IPS-NIHi7 (cell line): ENCODE measurements at regions not wholly inside any gene's neighbourhood (a gene's known extent, or its start where the extent isn't known, plus 50 kb on each side); places are given as distances from the start of the nearest gene placed in this dataset.
"Not testable (repeated sequence)": the region's sequence is repeated elsewhere in the genome, so short reads cannot be mapped to it uniquely, and the experiment has no call there.

ENCODE experiments used
- DNase-seq: peaks from one replicate; pipeline ENCODE4 v3.0.0; 2012; ENCODE audit warnings: mixed read lengths; ENCODE audit errors: extremely low spot score

DNA sequence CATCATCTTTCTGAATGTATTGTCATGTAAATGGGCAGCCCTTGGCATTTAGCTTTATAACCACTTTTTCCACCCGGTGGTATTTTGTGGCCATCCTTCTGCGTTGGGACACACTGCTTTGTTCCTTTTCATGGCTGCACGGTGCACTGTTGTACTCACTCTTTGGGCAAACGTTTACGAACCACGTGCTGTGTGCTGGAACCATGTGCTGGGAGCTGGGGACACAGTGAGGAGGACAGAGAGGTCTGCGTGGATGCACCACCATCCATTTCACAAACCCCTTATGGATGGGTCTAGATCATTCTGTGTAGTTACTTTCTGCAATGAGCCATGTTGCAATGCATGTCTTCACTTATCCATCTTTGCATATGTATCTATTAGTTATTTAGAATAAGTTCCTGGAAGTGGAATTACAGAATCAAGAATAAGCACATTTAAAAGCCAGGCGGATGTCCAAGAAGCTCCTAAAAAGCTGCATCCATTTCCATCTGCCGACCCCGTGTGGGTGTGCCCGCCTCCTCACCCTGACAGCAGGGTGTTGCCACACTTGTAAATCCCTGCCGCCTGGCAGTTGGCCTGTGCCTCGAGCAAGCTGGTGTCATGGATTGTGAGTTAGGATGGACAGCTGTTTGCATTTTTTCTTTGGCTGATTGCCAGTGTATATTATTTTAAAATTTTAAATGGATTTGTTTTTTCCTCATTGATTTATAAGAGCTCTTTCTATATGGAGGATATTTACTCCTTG lies 183.8 kb downstream of the LAT start:
- not testable (repeated sequence) for DNase-seq

DNA sequence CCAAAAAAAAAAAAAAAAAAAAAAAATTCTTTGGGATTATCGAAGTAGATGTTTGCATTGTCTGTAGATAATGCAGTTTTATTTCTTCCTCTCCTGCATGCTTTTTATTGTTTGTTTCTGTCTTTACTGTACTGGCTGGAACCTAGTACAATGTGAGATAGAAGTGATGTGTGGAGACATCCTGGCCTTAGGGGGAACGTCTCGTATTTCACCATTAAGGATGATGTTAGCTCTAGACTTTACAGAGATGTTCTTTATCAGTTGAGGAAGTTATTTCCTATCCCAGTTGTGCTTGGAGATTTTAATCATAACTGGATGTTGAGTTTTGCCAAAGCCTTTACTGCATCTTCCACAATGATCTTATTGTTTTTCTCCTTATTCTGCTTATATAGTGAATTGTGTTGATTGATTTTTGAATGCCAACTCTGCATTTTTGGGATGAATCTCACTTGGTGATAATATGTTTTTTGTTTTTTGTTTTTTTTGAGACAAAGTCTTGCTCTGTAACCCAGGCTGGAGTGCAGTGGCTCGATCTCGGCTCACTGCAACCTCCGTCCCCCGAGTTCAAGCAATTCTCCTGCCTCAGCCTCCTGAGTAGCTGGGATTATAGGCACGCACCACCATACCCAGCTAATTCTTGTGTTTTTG lies 179.7 kb downstream of the LAT start:
- DNase-seq, result not testable (repeated sequence)

DNA sequence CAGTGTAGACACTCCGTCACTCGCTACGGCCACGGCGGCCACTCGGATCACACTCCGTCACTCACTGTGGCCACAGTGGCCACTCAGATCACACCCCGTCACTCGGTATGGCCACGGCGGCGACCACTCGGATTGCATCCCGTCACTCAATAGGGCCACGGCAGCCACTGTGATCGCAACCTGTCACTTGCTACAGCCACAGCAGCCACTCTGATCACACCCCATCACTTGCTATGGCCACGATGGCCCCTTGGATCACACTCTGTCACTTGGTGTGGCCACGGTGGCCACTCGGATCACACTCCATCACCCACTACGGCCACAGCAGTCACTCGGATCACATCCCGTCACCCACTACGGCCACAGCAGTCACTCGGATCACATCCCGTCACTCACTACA lies 175.3 kb downstream of the LAT start:
- DNase-seq, result not testable (repeated sequence)

DNA sequence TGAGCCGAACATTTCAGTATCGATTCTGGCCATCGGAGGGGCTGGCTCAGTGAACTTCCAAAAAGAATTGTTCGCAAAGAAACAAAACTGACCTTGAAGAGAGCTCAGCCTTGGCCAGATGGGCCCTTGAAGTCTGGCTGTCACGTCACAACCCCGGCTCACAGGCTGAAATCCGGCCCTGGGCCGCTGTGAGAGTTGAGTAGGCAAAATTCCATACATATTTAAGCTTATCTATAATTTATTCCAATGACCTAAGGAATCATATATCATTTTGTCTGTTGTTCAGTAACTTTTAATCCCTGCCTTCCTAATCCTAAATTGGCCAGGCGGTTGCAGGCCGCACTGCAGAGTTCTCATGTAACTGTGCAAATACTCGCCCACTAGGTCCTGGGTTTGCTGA lies 174.8 kb downstream of the LAT start:
- DNase-seq, result not testable (repeated sequence)

DNA sequence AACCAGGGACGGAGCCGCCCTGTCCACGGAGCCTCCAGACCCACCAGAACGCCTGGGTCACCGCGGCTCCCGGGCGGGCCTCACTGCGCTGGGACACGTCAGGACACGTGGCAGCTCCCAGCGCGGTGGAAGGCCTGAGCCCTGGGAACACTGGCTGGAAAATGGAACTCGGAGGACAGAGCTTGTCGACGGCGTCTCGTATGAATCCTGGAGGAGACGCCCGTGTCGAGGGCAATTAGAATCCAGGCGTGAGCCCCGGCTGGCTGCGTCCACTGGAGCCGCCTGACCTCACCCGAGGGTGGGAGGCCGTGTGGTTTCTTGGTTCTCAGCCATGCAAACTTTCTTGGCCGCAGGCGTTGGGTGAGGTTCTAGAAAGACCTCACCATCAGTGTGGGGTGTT lies 173.9 kb downstream of the LAT start:
- no peak for DNase-seq

DNA sequence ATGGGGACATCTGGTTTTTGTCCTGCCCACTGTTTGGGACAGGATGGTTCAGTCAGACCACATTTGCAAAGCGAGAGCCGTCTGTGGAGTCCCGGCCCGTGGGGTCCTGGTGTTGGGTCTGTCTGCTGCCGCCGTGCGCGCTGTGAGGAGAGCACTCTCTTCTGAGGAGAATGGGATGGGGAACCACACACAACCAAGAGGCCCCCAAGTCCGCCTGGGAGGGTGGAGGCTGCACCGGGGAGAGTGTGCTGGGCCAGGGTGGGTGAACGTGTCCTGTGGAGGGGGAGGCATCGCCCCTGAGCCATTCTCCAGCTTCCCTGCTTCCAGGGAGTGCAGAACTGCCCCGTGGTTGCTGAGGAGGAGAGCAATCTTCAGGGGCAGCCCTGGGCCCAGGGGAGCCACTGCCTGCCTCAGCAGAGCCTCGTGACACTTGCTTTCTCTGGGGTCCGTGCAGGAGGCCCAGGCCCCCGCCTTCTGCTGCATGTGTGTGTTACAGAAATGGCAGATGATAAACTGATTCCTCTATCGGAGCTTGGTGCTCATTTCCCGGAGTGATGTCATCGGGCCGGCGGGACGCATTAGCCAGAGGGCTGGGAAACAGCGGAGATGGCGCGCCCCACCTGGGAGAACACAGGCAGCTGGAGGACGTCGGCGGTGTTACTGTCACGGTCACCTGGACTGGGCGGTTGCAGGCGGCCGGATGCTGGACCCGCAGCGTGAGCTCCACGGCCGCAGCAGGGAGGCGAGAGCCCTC lies 173.4 kb downstream of the LAT start:
- DNase-seq, result not testable (repeated sequence)

DNA sequence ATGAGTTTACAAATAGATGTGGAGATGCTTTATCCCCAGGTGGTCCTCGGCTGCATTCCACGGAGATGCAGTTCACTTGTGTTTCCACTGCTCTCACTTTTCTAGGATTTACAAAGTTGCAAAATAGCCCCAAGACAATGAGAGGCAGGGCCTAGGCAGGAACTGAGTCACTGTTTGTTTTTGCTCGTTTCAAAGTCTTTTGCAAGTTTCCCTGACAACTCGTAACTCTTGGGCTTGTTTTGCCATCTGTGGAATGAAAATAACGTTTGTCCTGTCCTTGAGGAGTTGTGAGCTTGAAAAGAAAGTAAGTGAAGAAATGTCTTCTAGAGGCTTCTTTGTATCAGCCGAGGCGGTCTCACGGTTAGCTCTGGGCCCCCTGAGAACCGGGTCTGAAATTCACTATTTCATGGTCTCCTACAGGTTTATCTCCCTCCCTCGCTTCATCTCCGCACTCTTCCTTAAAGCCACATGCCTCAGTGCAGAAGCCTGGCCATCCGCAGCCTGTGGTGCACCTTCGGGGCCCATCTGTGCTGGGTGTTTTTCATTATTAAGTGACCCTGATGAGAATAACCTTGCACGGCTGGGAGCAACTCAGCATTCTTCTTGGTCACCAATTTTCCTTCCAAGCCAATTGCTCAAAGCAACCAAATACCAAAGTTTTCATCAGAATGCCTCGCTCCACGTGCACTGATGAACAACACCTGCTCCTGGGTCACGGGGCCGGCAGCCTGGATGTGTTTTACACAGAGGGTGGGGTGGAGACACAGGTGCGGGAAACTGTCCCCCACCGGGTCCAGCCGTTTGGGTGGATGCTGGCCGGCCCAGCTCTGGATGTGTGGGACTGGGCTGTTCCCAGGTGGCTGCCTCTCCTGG lies 172.4 kb downstream of the LAT start:
- peak; percentile 38 for DNase-seq

DNA sequence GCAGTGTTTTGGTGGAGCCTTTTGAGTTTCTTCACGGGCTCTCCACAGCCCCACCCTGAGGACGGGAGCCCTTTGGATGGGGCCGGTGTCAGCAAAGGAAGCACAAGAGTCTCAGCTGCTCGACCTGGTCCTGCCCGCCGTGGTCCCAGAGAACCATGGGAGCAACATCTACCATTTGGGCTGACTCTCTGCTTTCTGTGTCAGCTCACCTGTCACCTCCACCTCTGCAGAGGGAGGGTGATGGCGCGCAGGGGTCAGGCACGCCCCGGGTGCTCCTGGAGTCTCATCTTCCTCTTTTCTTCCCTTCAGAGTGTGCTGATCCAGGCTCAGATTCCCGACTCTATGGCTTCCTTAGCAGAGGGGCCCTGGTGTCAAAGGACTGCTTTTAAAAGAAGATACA lies 171.7 kb downstream of the LAT start:
- no peak for DNase-seq

DNA sequence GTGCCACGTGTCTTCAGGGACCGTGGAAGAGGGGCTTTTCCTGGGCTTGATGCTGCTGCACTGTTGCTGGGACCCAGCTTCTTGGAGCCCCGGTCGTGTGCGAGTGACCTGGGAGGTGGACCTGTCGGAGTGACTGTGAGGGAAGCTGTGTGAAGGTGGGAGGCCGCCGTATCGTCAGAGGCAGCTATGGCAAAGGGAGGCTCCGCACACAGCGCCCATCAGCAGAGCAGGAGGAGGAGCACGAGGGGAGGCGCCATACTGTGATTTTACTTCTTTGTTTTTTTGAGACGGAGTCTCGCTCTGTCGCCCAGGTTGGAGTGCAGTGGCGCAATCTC lies 171.0 kb downstream of the LAT start:
- DNase-seq, result not testable (repeated sequence)

DNA sequence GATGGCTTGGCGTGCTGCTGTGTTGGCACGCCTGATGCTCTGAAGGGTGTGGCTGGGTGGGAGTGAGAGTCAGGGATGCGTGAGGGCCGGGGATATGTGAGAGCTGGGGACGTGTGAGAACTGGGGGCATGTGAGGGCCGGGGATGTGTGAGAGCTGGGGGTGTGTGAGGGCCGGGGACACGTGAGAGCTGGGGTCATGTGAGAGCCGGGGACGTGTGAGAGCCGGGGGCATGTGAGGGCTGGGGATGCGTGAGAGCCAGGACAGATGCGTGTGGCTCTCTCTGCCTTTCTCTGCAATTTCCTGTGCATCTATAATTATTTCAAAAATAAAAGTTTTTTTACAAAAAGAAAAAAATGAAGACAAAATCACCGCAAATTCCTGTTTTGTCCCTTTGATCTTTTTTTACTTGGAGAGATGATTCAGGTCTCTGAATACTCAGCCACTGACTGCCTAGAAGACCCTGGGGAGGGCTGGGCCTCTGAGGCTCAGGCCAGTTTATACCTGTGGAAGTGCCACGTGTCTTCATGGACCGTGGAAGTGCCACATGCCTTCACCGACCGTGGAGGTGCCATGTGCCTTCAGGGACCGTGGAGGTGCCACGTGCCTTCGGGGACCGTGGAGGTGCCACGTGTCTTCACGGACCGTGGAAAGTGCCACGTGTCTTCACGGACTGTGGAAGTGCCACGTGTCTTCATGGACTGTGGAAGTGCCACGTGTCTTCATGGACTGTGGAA lies 170.4 kb downstream of the LAT start:
- DNase-seq, result not testable (repeated sequence)

DNA sequence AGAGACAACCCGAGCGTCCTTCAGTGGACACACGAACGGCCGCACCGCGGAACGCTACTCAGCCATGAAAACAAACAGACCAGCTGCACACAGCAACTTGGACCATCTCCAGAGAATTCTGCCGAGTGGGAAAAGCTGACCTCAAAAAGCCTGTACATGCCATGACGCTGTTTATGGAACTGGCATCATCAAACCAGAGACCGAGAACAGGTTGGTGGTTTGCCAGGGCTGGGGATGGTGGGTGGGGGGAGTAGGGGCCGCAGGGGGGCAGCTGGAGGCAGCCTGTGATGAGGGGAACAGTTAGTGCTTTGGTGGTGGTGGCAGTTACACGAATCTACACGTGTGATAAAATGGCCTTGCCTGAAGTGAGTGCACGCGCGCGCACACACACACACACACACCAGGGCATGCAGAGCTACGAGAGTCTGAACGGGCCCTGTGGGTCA lies 169.8 kb downstream of the LAT start:
- DNase-seq, result no peak

DNA sequence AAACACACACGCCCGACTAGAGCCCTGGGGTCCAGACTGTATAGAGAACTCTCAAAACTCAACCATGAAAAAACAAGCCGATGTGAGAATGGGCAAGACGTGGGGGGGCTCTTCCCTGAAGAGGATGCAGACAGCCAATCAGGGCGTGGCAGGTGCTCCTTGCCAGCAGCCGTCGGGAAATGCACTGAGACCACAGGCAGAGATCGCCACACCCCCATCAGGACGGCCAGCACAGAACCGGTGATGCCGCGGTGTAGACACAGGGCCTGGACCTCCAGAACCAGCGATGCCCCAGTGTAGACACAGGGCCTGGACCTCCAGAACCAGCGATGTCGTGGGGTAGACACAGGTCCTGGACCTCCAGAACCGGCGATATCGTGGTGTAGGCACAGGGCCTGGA lies 169.2 kb downstream of the LAT start:
- no peak for DNase-seq

DNA sequence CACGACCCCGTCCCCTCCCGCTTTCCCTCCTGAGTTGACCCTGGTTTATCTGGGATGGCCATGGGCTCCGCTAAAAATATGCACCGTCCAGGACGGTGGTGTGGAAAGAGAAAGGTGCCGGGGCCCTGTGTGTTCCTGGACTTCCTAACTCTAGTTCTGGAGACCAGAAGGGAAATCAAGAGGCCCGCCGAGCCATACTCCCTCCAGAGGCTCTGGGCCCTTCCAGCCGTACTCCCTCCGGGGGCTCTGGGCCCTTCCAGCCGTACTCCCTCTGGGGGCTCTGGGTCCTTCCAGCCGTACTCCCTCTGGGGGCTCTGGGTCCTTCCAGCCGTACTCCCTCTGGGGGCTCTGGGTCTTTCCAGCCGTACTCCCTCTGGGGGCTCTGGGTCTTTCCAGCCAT lies 168.5 kb downstream of the LAT start:
- DNase-seq, result not testable (repeated sequence)

DNA sequence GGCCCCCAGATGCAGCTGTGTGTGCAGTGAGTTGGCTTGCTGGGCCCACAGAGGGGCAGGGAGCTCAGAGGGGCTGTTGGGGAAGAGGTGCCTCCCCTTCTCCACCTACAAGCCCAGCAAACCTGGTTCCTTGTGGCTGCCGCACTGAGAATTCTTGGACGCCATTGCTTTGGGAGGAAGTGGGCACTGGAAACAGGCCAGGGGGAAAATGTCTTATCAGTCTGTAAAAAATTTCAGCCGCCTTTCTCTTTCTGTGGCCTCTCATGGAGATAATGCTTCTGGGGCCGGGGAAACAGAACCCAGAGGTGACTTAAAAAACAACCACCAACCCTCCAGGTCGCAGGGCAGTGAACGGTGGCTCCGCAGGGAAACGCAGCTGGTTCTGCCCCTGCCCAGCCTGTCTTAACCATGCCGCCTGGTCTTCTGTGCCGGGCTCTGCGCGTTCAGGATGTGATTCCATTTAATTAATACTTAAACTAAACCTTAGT lies 167.7 kb downstream of the LAT start:
- not testable (repeated sequence) for DNase-seq

DNA sequence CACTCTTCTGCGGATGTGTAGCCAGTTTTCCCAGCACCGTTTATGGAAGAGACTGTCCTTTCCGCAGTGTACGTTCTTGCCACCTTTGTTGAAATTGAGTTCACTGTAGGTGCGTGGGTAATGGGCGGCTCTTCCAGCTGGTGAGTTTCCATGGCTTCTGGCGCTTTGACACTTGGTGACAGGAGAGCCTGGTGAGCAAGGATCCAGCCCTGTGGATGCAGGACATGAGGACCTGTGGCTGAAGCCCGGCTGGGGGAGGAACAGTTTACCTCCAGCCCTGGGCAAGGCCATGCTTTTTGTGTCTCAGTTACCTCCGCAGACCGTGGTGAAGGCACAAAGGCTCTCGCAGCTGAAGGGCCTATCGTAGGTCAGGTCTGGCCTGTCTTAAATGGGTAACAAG lies 166.5 kb downstream of the LAT start:
- DNase-seq, result no peak

DNA sequence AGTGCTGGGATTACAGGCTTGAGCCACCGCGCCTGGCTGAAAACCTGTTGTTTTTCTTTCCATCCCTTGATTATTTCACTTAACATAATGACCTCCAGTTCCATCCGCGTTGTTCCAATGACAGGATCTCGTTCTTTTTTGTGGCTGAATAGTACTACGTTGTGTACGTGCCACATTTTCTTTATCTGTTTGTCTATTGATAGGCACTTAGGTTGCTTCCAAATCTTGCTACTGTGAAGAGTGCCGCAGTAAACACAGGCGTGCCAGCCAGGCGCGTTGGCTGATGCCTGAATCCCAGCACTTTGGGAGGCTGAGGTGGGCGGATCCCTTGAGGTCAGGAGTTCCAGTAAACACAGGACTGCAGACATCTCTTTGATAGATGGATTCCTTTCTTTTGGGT lies 165.1 kb downstream of the LAT start:
- DNase-seq, result not testable (repeated sequence)

DNA sequence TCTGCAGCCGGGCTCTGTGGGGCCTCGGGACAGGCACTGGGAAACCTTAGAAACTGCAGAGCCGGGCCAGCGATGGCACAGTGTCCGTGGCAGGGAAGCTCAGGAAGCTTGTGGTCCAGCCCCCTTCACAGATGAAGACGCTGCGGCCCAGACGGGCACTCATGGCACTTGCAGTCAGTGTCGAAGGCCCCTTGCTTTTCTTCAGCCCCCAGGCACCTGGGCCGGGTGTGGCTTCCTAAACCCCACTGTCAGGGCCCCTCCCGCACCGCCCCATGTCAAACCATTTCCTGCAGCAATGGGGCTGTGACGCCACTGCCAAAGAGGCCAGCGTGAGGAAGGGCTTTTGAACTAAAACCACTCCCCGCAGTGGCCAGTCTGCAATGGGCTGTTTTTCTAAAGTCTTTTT lies 164.0 kb downstream of the LAT start:
- DNase-seq, result no peak

DNA sequence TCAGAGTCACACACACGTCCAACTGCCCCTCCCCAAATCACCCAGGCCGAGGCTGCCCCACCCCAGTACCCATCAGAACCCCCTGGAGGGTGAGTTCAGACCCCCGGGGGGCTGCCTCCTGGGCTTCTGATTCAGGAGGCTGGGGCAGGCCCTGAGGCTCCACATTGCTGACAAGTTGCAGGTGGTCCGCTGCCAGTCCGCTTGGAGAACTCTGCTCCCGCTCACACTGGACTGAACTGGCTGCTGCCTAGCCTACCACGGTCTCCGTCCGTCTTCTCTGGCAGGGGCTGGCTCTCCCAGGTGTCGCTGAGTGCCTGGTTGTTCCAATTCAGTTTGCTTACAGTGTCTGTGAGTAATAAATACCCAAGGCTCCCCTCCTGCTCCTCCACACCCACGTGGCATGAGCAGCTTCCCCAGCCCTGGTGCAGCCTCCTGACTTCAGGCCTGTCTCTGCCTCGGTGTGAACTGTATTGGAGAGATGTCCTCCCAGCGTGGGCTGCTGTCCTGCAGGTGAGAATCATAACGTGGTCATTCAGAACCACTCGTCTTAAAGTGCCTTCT lies 163.4 kb downstream of the LAT start:
- no peak for DNase-seq

DNA sequence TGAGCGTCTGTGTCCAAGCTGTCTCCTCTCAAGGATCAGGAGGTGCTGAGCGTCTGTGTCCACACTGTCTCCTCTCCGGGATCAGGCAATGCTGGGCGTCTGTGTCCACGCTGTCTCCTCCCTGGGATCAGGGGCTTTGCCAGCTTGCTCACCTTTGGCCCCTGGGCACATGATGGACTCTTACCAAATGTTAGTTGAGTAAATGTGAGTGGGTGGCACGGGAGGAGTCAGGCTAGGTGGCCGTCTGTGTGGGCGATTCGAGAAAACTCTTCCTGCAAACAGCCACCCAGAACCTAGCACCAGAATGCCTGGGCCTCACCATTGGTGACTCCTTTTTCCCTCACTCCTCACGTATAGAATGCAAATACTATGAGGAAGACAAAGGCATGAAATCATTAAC lies 162.9 kb downstream of the LAT start:
- DNase-seq, result not testable (repeated sequence)

DNA sequence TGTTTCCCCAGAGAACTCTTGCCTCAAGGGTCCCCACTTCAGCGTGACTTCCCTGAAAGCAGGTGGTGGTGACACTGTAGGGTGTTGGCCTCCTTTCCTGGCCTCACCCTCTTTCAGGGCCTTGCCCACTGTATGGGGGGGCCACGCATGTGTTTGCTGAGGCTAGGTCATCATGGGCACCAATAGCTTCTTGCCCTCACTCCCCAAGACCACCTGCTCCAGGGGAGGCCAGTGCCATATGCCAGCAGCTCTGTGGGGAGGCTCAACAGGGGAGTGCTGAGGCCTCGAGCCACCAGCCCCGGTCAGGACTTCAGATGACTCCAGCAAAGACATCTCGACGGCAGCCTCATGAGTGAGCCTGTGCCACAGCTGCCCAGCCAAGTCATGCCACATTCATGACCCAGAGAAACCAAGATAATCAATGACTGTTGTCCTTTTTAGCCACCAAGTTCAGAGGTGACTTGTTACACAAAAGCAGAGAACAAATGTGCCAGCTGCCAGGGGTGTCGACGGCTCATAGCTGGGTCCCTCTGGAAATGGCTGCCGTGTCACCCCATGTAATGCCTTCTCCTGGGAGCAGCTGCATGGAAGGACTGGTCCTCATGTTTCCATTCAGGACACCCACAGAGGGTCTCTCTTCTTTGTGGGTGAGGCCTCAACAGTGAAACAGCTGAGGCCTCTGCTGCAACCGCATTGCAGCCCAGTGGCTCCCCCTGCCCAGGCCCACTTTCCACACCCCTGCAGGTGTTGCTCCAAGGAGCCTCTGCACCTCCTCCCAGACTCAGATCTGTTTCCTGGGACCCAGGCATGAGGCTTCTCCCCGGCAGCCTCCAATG lies 162.2 kb downstream of the LAT start:
- not testable (repeated sequence) for DNase-seq
